A549 (cell line): ENCODE measurements at regions not wholly inside any gene's neighbourhood (a gene's known extent, or its start where the extent isn't known, plus 50 kb on each side); places are given as distances from the start of the nearest gene placed in this dataset.

Source experiments
- ATAC-seq, 2 experiments: fragments of 200-7000 bp in 1 of 2; fragments of >200 bp in 1 of 2; cut with Nextera tagmentation in 1 of 2; cut with Tn5 transposase in 1 of 2; 3 replicates each; pipeline versions ENCODE4 v1.8.0 to v1.9.1; 2018 to 2020; ENCODE audit warnings: mild to moderate bottlenecking in 1 of 2, moderate library complexity in 1 of 2
- CTCF ChIA-PET: fragments of 300-600 bp; sonication (Branson Sonifier 250); formaldehyde crosslinking; extraction: SDS; loops from one replicate; lab custom pipeline; 2021; ENCODE audit warnings: antibody characterized with exemption, inconsistent platforms; lab: Yijun Ruan, JAX
- POLR2A ChIA-PET: fragments of 350-600 bp; formaldehyde crosslinking; extraction: SDS; loops from one replicate; lab custom pipeline; 2021; ENCODE audit warnings: antibody characterized with exemption, inconsistent platforms; lab: Yijun Ruan, JAX
- DNase-seq, 2 experiments: peaks; one replicate each; pipeline versions ENCODE4 v3.0.0 to v3.0.0-alpha.2; 2011 to 2016; ENCODE audit warnings: low read depth in 1 of 2, low spot score in 1 of 2
- FAIRE-seq: peaks from 2 replicates; lab custom pipeline; 2011; peaks lifted over from hg19 to GRCh38; lab: Jason Lieb, UNC
- H3K27ac ChIP-seq, 2 experiments: fragments of >200 bp; sonication (Bioruptor Twin); formaldehyde crosslinking; 3 replicates each; pipeline ENCODE4 v1.5.1; 2016 to 2017
- H3K4me1 ChIP-seq: fragments of >200 bp; sonication (Bioruptor Twin); formaldehyde crosslinking; 3 replicates; pipeline ENCODE4 v1.6.1; 2016
- H3K4me2 ChIP-seq: fragments of >200 bp; sonication (Bioruptor Twin); formaldehyde crosslinking; 3 replicates; pipeline ENCODE4 v1.6.1; 2016
- H3K4me3 ChIP-seq: fragments of >200 bp; sonication (Bioruptor Twin); formaldehyde crosslinking; 3 replicates; pipeline ENCODE4 v1.5.1; 2016
- H3K9me3 ChIP-seq: fragments of >200 bp; sonication (Bioruptor Twin); formaldehyde crosslinking; 3 replicates; pipeline ENCODE4 v1.6.1; 2016
- CBX8 ChIP-seq: fragments of 200-600 bp; sonication (generic); IDR thresholded peaks from 2 replicates; pipeline ENCODE4 v1.6.1; 2016
- CHD4 ChIP-seq: fragments of 200-600 bp; sonication (generic); IDR thresholded peaks from 2 replicates; pipeline ENCODE4 v1.6.1; 2016; ENCODE audit warnings: antibody characterized with exemption, mild to moderate bottlenecking, borderline replicate concordance
- EHMT2 ChIP-seq: fragments of 200-600 bp; sonication (generic); IDR thresholded peaks from 2 replicates; pipeline ENCODE4 v1.6.1; 2016; ENCODE audit warnings: antibody characterized with exemption, low read depth, mild to moderate bottlenecking, moderate library complexity
- EP300 ChIP-seq, 2 experiments: fragments of >200 bp; sonication (Bioruptor Twin); formaldehyde crosslinking; IDR thresholded peaks; 2 replicates in 1 of 2; 3 replicates in 1 of 2; pipeline ENCODE4 v1.6.1; 2016 to 2017
- ESRRA ChIP-seq: fragments of 150-350 bp; IDR thresholded peaks from 2 replicates; pipeline ENCODE4 v1.6.1; 2014; ENCODE audit warnings: mild to moderate bottlenecking, low read length, borderline replicate concordance
- GATA3 ChIP-seq: IDR thresholded peaks from 2 replicates; pipeline ENCODE4 v1.6.1; 2012; ENCODE audit warnings: borderline replicate concordance
- HOXA7 ChIP-seq: fragments of 250-450 bp; sonication (Bioruptor Pico); IDR thresholded peaks from 2 replicates; pipeline ENCODE4 v1.5.0; 2020; ENCODE audit warnings: mild to moderate bottlenecking, moderate library complexity
- NFE2L2 ChIP-seq: fragments of 150-350 bp; conservative IDR thresholded peaks from 2 replicates; pipeline ENCODE4 v1.6.1; 2014; ENCODE audit warnings: low read length
- NPAS2 ChIP-seq: fragments of 250-450 bp; sonication (Bioruptor Pico); IDR thresholded peaks from 2 replicates; pipeline ENCODE4 v1.8.0; 2022; ENCODE audit warnings: mild to moderate bottlenecking, moderate library complexity, borderline replicate concordance
- PHF8 ChIP-seq: fragments of 200-600 bp; sonication (generic); IDR thresholded peaks from 2 replicates; pipeline ENCODE4 v1.6.1; 2016; ENCODE audit warnings: low read depth, mild to moderate bottlenecking, antibody characterized with exemption, moderate library complexity, borderline replicate concordance
- POLR2A ChIP-seq: IDR thresholded peaks from 2 replicates; pipeline ENCODE4 v1.6.1; 2012; ENCODE audit warnings: mild to moderate bottlenecking, low read length
- RARB ChIP-seq: fragments of 250-450 bp; sonication (Bioruptor Pico); IDR thresholded peaks from 2 replicates; pipeline ENCODE4 v1.8.0; 2021; ENCODE audit warnings: mild to moderate bottlenecking, moderate library complexity
- RNF2 ChIP-seq: fragments of 200-600 bp; sonication (generic); IDR thresholded peaks from 2 replicates; pipeline ENCODE4 v1.6.1; 2016; ENCODE audit warnings: low read depth, mild to moderate bottlenecking, antibody characterized with exemption, moderate library complexity, borderline replicate concordance
- TFCP2L1 ChIP-seq: fragments of 250-450 bp; sonication (Bioruptor Pico); IDR thresholded peaks from 2 replicates; pipeline ENCODE4 v1.5.0; 2021; ENCODE audit warnings: mild to moderate bottlenecking
- TP53 ChIP-seq: fragments of 250-450 bp; sonication (Bioruptor Pico); IDR thresholded peaks from 2 replicates; pipeline ENCODE4 v1.5.0; 2021; ENCODE audit warnings: mild to moderate bottlenecking, moderate library complexity
- WGBS: methylation state at CpG from one replicate; pipeline ENCODE4 v1.1.6; 2017; ENCODE audit errors: missing lambda C conversion rate; 5-methylcytosine and 5-hydroxymethylcytosine counted together
- TF ChIP-seq, protein P1 (sequence below): fragments of 250-450 bp; sonication (Bioruptor Pico); IDR thresholded peaks from 2 replicates; pipeline ENCODE4 v1.5.0; 2021; ENCODE audit warnings: mild to moderate bottlenecking, moderate library complexity, borderline replicate concordance
- TF ChIP-seq, protein P2 (sequence below): fragments of 250-450 bp; sonication (Bioruptor Pico); IDR thresholded peaks from 2 replicates; pipeline ENCODE4 v1.5.0; 2020; ENCODE audit warnings: low read depth, mild to moderate bottlenecking, moderate library complexity
- TF ChIP-seq, protein P3 (sequence below): IDR thresholded peaks from 2 replicates; pipeline ENCODE4 v1.6.1; 2012
- TF ChIP-seq, protein P4 (sequence below): fragments of 450-650 bp; IDR thresholded peaks from 2 replicates; pipeline ENCODE4 v1.6.1; 2014; ENCODE audit warnings: antibody characterized with exemption
- TF ChIP-seq, protein P5 (sequence below): fragments of >200 bp; sonication (Bioruptor Twin); formaldehyde crosslinking; IDR thresholded peaks from 3 replicates; pipeline ENCODE4 v1.6.1; 2016

DNA sequence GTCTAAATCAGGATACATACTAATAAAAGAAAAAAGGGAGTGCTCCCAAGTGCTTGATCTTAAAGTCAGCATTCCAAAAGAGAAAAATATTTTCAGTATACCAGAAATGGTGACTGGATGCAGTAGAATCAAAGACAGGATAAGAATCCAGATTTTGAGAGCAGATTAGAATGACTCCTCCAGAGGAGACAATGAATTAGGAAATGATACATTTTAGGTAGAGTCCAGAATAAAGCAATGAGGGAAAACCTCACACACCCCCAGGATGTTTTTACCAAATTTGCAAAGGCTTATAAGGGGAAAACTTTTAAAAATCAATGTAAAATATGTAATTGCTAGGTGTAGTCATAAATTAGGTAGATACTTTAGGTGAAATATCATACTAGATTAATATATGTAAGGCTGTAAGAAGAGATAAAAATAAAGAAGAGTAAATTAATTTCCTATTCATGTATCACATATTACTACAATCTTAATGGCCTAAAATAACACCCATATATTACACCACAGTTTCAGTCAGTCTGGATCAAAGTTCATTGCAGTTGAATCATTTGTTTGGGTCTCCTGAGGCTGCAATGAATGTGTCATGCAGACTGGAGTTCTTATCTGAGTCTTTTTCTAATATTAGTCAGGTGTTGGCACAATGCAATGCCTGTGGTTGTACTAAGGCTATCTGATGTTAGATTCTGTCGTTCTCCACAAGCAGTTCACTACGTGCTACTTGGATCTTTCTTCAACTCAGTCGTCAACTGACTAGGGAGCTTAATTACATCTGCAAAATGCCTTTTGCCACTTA lies 547.8 kb upstream of the EPHA6 start:
- DNase-seq (peak in 1 of 2 experiments; percentile 13), ATAC-seq (peak in 1 of 2 experiments; percentile 68; a peak in 3 of 6 replicates), FAIRE-seq (no peak)
- 11% methylated on average over 3 of the region's 3 CpGs for WGBS
- POLR2A ChIA-PET, result no interaction called here
- CTCF ChIA-PET, result no interaction called here
- Histone ChIP-seq H3K4me2 (no peak overlapping the region; the same call in 2 of the 3 replicates), H3K4me1 (no peaks in the 10 kb centered on the region), H3K4me3 (no peak overlapping the region), H3K9me3 (no peaks in the 10 kb centered on the region), H3K27ac (no peak overlapping the region)
- TF ChIP-seq CHD4, result no peak

DNA sequence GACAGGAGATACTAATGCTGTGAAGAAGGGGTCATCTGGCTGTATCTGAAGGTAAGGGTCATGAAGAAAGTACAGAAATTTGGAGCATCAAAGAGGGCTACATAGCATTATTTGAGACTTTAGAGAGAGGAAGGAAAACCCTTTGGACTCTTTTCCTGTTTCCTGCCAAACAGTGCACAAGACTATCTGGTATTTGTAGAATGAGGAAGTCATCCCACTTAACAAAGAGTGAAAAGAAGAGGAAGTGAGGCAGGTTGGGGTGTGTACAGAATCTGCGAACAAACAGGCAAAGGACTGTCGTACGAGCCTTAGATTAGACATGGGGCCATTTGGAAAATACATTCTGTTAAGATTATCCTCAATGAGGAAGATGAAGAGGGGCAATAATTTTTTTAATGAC lies 546.8 kb upstream of the EPHA6 start:
- Histone ChIP-seq H3K4me2 (no peak overlapping the region; the same call in 2 of the 3 replicates), H3K27ac (no peak overlapping the region), H3K4me1 (no peaks in the 10 kb centered on the region), H3K9me3 (no peaks in the 10 kb centered on the region), H3K4me3 (no peak overlapping the region)
- ATAC-seq, result no peak
- WGBS, result 65% methylated on average over 3 of the region's 3 CpGs
- no peak for FAIRE-seq
- TF ChIP-seq, protein P1, sequence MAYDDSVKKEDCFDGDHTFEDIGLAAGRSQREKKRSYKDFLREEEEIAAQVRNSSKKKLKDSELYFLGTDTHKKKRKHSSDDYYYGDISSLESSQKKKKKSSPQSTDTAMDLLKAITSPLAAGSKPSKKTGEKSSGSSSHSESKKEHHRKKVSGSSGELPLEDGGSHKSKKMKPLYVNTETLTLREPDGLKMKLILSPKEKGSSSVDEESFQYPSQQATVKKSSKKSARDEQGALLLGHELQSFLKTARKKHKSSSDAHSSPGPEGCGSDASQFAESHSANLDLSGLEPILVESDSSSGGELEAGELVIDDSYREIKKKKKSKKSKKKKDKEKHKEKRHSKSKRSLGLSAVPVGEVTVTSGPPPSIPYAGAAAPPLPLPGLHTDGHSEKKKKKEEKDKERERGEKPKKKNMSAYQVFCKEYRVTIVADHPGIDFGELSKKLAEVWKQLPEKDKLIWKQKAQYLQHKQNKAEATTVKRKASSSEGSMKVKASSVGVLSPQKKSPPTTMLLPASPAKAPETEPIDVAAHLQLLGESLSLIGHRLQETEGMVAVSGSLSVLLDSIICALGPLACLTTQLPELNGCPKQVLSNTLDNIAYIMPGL, result no peak
- no peak for TF ChIP-seq POLR2A
- TF ChIP-seq NFE2L2, result no peak
- no peak for TF ChIP-seq EHMT2
- TF ChIP-seq RARB (CRISPR knock-in tag), result no peak
- TF ChIP-seq HOXA7, result no peak
- TF ChIP-seq NPAS2 (CRISPR knock-in tag), result no peak
- TF ChIP-seq, protein P2, sequence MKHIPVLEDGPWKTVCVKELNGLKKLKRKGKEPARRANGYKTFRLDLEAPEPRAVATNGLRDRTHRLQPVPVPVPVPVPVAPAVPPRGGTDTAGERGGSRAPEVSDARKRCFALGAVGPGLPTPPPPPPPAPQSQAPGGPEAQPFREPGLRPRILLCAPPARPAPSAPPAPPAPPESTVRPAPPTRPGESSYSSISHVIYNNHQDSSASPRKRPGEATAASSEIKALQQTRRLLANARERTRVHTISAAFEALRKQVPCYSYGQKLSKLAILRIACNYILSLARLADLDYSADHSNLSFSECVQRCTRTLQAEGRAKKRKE (CRISPR knock-in tag), result no peak
- no peak for TF ChIP-seq CHD4
- TF ChIP-seq EP300 (IDR thresholded peaks at IDR 0.05), result no peak
- TF ChIP-seq GATA3, result no peak
- TF ChIP-seq PHF8, result no peak
- TF ChIP-seq, protein P3, sequence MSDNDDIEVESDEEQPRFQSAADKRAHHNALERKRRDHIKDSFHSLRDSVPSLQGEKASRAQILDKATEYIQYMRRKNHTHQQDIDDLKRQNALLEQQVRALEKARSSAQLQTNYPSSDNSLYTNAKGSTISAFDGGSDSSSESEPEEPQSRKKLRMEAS, result no peak
- no peak for TF ChIP-seq RNF2
- TF ChIP-seq, protein P4, sequence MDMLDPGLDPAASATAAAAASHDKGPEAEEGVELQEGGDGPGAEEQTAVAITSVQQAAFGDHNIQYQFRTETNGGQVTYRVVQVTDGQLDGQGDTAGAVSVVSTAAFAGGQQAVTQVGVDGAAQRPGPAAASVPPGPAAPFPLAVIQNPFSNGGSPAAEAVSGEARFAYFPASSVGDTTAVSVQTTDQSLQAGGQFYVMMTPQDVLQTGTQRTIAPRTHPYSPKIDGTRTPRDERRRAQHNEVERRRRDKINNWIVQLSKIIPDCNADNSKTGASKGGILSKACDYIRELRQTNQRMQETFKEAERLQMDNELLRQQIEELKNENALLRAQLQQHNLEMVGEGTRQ, result no peak
- no peak for TF ChIP-seq TP53 (CRISPR knock-in tag)
- TF ChIP-seq CBX8, result no peak
- no peak for TF ChIP-seq ESRRA
- TF ChIP-seq, protein P5, sequence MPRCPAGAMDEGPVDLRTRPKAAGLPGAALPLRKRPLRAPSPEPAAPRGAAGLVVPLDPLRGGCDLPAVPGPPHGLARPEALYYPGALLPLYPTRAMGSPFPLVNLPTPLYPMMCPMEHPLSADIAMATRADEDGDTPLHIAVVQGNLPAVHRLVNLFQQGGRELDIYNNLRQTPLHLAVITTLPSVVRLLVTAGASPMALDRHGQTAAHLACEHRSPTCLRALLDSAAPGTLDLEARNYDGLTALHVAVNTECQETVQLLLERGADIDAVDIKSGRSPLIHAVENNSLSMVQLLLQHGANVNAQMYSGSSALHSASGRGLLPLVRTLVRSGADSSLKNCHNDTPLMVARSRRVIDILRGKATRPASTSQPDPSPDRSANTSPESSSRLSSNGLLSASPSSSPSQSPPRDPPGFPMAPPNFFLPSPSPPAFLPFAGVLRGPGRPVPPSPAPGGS, result no peak
- TF ChIP-seq TFCP2L1 (CRISPR knock-in tag), result no peak
- peak in 1 of 2 experiments; percentile 1 for DNase-seq
- ChIA-PET POLR2A (no interaction called here), CTCF (no interaction called here)
